ENCODE measurements at regions not wholly inside any gene's neighbourhood (a gene's known extent, or its start where the extent isn't known, plus 50 kb on each side); places are given as distances from the start of the nearest gene placed in this dataset.

DNA sequence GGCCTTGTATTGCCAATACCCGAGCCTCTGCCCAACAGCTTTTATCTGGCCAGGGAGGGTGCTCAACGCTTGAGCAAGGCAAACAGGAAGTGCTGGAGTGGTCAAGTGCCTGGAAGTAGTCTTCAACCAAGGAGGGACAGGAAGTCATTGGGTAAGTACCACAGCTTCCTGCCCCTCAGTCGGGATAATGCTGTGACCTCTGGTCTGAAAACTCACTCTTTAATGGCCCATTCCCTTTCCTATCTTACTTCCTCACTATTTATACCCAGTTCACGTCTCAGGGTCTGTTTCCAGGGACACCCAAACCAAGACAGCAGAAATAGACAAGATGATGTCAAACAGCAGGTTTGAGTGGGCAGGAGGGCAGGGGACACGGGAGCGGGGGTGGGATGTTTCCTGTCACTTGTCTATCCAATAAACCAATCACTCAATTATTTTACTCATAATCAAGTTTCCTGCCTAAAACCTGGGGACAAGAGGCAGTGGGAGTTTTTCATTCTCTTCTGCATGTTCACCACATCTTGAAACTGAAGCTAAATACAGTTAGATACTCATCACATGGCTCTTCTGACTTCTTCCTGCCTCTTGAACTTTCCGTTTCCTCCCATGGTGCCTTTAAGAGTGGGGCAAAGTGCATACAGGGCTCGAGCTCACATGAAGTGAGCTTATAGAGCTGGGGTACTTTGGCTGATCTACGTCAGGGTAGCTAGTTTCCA, 68.9 kb upstream of the CAB39 start:
- DNase-seq, result peak; percentile 87 to 93

DNA sequence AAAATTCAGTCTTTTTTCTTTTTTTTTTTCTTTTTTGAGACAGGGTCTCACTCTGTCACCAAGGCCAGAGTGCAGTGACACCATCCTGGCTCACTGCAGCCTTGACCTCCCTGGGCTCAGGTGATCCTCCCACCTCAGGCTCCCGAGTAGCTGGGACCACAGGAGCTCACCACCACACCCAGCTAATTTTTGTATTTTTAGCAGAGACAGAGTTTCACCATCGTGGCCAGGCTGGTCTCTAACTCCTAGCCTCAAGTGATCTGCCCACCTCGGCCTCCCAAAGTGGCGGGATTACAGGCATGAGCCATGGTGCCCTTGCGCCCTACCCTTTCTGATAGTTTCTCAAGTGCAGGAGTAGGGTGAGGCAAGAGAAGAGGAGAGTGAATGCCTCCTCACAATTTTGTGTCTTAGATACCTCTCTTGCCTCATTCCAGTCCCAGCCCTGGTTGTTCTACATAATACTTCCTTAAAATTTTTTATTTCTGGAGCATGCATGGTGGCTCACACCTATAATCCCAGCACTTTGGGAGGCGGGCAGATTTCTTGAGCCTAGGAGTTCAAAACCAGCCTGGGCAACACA, 68.2 kb upstream of the CAB39 start:
- peak; percentile 37 to 73 for DNase-seq

DNA sequence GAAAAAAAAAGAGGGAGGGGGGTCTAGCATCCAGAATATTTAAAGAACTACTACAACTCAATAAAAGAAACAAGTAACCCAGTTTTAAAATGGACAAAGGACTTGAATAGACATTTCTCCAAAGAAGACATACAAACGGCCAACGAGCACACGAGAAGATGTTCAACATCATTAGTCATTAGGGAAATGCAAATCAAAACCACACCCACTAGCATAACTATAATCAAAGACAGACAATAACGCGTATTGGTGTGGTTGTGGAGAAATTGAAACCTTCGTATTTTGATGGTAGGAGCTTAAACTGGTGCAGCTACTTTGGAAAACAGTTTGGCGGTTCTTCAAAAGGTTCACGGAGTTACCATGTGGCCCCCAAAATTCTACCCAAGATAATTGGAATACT, 64.3 kb upstream of the CAB39 start:
- no peak for DNase-seq

DNA sequence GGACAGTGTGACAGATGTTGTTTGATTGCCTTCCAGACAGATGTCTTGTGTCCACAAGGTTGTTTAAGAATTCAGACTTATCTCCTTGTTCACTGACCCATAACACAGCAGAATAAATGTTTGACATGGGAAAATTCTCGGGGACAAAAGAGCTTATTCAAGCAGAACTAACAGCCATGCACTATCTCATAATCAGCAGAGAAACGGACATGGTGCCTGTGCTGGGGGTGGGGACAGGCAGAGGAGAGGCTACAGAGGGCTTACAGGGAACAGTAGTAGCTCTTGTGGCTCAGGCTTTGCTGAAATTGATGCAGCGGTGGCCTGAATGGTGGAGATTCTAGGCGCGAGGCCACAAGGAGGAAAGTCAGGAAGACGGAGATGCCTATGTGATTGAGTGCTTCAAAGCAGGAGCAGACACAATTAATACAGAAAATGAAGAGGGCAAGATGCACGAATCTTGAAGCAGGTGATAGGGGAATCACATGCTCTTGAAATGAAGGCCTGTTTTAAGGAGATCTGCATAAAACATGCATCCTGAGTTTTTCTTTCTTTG, 62.0 kb upstream of the CAB39 start:
- DNase-seq, result no peak

DNA sequence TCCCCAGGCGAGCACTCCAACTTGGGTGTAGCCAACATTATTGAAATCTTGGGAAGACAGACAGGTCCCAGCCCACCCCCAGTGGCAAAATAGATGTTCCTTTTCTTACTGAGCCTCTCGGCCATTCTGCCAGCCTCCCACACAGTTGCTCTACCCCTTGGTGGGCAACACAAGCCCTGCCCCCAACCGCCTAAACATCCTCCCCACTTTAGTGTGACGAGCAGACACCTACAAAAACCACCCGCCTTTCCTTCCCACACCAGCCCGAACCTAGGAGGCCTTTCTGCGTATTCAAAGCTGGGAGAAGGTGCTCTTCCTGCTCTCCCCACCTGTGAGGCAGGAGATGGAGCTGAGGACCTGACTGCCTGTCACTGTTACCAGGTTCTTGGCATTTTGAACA, 58.6 kb upstream of the CAB39 start:
- no peak for DNase-seq

DNA sequence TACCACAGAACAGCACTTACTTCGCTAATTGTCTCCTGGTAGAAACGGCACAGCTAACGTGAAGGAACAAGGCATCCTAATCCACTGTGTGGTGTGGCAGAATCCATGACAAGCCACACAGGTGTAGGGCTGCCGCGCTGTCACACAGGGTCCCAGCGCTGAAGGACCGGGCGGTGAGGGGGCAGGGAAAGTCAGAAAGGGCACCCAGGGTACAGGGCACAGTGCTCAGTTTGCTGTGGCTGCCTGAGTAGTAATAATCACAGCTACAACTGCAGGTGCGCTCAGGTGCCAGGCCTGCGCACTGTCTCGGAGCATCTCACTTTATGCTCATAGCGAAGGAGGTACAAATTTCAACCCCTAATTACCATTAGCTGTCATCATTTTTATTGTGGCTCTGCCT, 55.2 kb upstream of the CAB39 start:
- DNase-seq, result no peak

DNA sequence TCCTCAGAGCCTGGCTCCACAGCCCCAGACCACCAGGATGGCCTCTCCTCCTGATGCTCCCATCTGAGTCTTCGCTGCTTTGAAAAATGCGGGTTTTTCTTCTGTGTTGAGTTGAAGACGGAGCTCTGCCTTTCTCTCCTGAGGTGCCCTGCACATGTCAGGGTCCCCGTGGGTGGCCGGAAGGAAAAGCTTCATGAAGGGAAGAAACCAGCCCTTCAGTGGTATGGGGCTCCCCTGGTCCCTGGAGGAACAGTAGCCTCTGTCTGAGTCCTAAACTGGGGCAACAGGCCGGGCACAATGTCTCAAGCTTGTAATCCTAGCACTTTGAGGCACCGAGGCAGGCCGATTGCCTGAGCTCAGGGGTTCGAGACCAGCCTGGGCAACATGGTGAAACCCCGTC, 54.7 kb upstream of the CAB39 start:
- DNase-seq, result no peak

DNA sequence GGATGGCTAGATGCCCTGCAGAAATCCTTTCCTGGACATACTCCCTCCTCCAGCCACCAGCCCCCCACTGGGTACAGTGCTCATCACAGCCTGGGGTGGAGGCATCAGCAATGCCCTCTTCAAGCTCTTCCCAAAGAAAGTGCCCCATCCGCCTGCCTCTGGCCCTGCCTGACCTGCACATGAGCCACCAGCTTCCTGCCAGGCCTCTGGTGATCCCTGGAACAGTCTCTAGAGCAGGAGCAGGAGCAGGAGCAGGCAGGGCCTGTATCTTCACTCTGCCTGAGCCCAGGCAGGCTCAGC, 54.1 kb upstream of the CAB39 start:
- no peak for DNase-seq

DNA sequence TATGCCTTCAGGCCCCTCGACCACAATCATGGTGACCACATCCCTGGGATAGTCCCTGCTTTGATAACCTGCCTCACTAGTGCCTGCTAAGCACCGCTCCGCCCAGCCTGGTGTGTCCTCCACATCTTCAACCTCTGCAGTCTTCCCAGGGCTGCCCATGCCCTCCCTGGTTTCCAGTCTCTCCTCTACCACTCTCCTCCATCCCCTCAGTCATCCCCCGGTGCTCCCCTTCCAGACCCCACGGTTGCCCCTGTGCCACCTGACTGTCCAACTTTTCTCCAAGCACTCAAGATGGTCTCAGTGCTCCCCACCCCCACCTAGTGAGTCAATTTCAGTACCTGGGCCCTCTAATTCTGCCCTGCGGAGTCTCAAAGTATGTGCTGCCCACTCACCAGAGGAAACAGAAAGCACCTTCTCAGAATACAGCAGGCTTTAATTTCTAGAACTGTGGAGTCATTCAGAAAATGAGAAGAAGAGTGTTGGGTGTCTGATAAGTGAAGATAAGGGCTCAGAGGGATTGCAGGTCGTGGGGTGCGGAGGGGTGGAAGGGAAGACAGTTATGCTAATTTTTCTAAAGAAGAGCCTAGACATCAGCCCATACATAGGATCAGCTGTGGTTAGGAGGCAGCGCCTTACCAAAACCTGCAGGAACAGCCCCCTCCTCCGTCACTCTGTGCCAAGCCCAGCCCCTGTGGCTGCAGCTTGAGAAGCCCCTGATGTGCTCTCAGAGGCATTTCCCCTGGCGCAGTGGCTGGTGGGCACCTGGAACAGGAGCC, 53.6 kb upstream of the CAB39 start:
- no peak for DNase-seq

DNA sequence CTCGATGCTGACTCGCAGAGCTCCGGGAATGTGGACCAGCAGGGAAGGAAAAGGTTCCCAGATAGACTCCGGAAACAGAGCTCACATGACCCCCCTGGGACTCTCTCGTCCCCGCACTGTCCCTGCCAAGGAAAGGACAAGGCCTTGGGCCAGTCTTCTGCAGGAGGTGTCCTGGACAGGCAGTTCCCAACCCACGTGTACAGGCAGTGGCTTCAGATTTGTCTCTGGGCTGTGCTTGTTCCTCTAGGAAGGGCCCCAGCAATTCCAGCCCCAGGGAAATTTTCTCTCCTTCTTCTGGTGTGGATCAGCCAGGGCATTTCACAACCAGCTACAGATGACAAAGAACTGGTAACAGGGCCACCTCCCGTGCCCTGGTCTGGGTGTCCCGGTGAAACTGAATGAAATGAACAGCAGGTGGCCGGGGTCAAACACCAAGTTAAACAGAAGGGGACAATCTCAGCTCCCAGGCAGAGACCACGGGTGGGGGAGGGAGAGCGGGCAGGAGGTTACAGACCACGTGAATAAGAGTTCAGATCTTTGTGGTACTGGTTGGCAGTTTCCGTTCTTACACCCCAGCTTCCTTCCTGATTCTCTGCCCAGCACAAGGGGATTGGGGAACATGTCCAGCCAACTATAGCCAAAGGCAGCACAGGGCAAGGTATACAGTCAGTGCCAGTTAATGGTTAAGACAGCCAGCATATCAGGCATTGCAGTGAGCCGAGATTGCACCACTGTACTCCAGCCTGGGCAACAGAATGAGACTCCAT, 52.2 kb upstream of the CAB39 start:
- DNase-seq, result peak; percentile 81 to 83

DNA sequence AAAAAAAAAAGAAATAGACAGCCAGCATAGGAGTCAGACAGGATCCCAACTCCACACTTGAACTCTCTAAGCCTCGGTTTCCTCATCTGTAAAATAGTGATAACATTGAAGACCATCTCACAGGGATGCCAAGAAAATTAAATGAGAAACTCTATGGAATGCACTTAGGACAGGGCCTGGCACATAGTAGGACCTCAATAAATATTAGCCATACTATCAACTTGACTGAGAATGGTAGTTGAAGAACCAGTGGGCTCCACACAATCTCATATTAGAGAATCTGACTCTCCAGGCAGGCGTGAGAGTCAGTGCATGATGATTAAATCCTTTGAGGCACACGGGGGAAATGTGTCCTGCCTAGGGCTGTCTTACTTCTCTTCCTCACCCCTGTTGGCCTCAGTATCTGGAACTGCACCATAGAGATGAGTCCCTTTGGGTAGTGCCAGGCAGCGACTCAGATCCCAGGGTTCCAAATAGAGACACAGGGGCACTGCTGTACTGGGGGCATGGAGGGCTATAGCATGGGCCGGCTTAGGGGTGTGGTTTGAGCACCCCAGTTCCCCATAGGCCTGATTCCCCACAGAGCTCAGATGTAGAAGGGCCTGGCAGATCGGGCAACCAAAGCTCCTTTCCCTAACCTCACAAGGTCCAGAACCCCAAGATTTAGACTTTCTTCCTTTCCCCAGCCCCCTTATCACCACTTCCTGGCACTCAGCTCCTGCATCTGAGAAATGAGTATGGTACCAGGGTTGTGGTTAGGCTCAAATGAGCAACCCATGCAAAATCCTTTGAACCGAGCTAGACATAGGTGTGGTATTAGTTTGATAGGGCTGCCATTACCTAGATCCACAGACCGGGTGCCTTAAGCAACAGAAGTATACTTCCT, 51.3 kb upstream of the CAB39 start:
- DNase-seq, result peak; percentile 12 to 36

Measured in inflammatory macrophage (primary cell).